ENCODE measurements at regions not wholly inside any gene's neighbourhood (a gene's known extent, or its start where the extent isn't known, plus 50 kb on each side); places are given as distances from the start of the nearest gene placed in this dataset.
"Not testable (repeated sequence)": the region's sequence is repeated elsewhere in the genome, so short reads cannot be mapped to it uniquely, and the experiment has no call there.

GRCh38 chr12:9284724-9285123, 76.5 kb upstream of the PZP start:
- not testable (repeated sequence) for TF ChIP-seq CTCF (conservative IDR thresholded peaks at IDR 0.05); EZH2 (IDR thresholded peaks at IDR 0.05; ENCODE audit: low read depth)
